HUES48 (cell line): ENCODE measurements at regions not wholly inside any gene's neighbourhood (a gene's known extent, or its start where the extent isn't known, plus 50 kb on each side); places are given as distances from the start of the nearest gene placed in this dataset.

Source experiments
- H3K27ac ChIP-seq: one replicate; pipeline ENCODE4 v1.7.0; 2013; ENCODE audit warnings: low read depth, low read length, inconsistent platforms
- H3K27me3 ChIP-seq: 2 replicates; pipeline ENCODE4 v1.6.1; 2013; ENCODE audit warnings: mild to moderate bottlenecking, low read length; ENCODE audit not compliant: control insufficient read depth, insufficient read depth
- H3K36me3 ChIP-seq: 2 replicates; pipeline ENCODE4 v1.6.1; 2013; ENCODE audit warnings: low read length; ENCODE audit not compliant: control insufficient read depth, insufficient read depth
- H3K4me1 ChIP-seq: 2 replicates; pipeline ENCODE4 v1.6.1; 2013; ENCODE audit warnings: mild to moderate bottlenecking, low read length; ENCODE audit not compliant: control insufficient read depth, insufficient read depth
- H3K4me3 ChIP-seq: 2 replicates; pipeline ENCODE4 v1.5.1; 2013; ENCODE audit warnings: mild to moderate bottlenecking, low read depth, low read length
- H3K9ac ChIP-seq: 2 replicates; pipeline ENCODE4 v1.6.1; 2013; ENCODE audit warnings: mild to moderate bottlenecking, low read depth, low read length, moderate library complexity
- H3K9me3 ChIP-seq: 2 replicates; pipeline ENCODE4 v1.6.1; 2013; ENCODE audit warnings: low read length; ENCODE audit not compliant: control insufficient read depth, insufficient read depth

GRCh38 chr10:44053391-44053790 is 331.5 kb downstream of the CXCL12 start:
- Histone ChIP-seq H3K27me3 (no peaks in the 10 kb centered on the region), H3K9ac (no peak overlapping the region), H3K27ac (no peak overlapping the region), H3K9me3 (no peaks in the 10 kb centered on the region), H3K4me3 (no peak overlapping the region), H3K4me1 (no peaks in the 10 kb centered on the region; the same call in 1 of the 2 replicates), H3K36me3 (no peaks in the 10 kb centered on the region)

- Histone ChIP-seq H3K9ac (no peak overlapping the region), H3K27ac (no peak overlapping the region), H3K36me3 (no peaks in the 10 kb centered on the region), H3K4me1 (no peaks in the 10 kb centered on the region), H3K9me3 (no peaks in the 10 kb centered on the region), H3K27me3 (no peaks in the 10 kb centered on the region), H3K4me3 (no peak overlapping the region)
Measured at GRCh38 chr10:44051584-44052385, 333.1 kb downstream of the CXCL12 start.

GRCh38 chr10:44051091-44051490 is 333.8 kb downstream of the CXCL12 start:
- Histone ChIP-seq H3K9me3 (no peaks in the 10 kb centered on the region), H3K36me3 (no peaks in the 10 kb centered on the region), H3K27ac (no peak overlapping the region), H3K27me3 (no peaks in the 10 kb centered on the region), H3K9ac (no peak overlapping the region), H3K4me3 (no peak overlapping the region), H3K4me1 (no peaks in the 10 kb centered on the region)

GRCh38 chr10:44049301-44050015 is 335.4 kb downstream of the CXCL12 start:
- Histone ChIP-seq H3K9me3 (no peaks in the 10 kb centered on the region), H3K9ac (no peak overlapping the region), H3K27ac (no peak overlapping the region), H3K36me3 (no peaks in the 10 kb centered on the region), H3K4me1 (no peaks in the 10 kb centered on the region), H3K4me3 (no peak overlapping the region), H3K27me3 (no peaks in the 10 kb centered on the region)

- Histone ChIP-seq H3K4me1 (no peaks in the 10 kb centered on the region), H3K9ac (no peak overlapping the region), H3K27ac (no peak overlapping the region), H3K4me3 (no peak overlapping the region), H3K9me3 (no peaks in the 10 kb centered on the region), H3K36me3 (no peaks in the 10 kb centered on the region), H3K27me3 (no peaks in the 10 kb centered on the region)
Measured at GRCh38 chr10:44047361-44047760, 337.5 kb downstream of the CXCL12 start.

GRCh38 chr10:44046605-44047004 is 338.3 kb downstream of the CXCL12 start:
- H3K27me3 ChIP-seq = no peaks in the 10 kb centered on the region
- H3K4me1 ChIP-seq = no peaks in the 10 kb centered on the region; the same call in 1 of the 2 replicates
- H3K27ac ChIP-seq = no peak overlapping the region

GRCh38 chr10:44045020-44045419 is 339.9 kb downstream of the CXCL12 start:
- no peak overlapping the region for H3K27ac ChIP-seq
- no peak overlapping the region for H3K4me3 ChIP-seq
- H3K27me3 ChIP-seq = no peaks in the 10 kb centered on the region
- H3K36me3 ChIP-seq = no peaks in the 10 kb centered on the region
- H3K9ac ChIP-seq = no peak overlapping the region
- no peaks in the 10 kb centered on the region; the same call in 1 of the 2 replicates for H3K9me3 ChIP-seq
- no peaks in the 10 kb centered on the region; the same call in 1 of the 2 replicates for H3K4me1 ChIP-seq

More at GRCh38 chr10:44046605-44047004, 338.3 kb downstream of the CXCL12 start:
- Histone ChIP-seq H3K9me3 (no peaks in the 10 kb centered on the region), H3K9ac (no peak overlapping the region), H3K4me3 (no peak overlapping the region), H3K36me3 (no peaks in the 10 kb centered on the region)

GRCh38 chr10:44044549-44044948 is 340.3 kb downstream of the CXCL12 start:
- H3K4me3 ChIP-seq = no peak overlapping the region
- H3K36me3 ChIP-seq = no peaks in the 10 kb centered on the region
- no peak overlapping the region for H3K9ac ChIP-seq
- H3K4me1 ChIP-seq = no peaks in the 10 kb centered on the region; the same call in 1 of the 2 replicates
- no peaks in the 10 kb centered on the region for H3K27me3 ChIP-seq
- H3K27ac ChIP-seq = no peak overlapping the region
- H3K9me3 ChIP-seq = no peaks in the 10 kb centered on the region; the same call in 1 of the 2 replicates

- Histone ChIP-seq H3K9ac (no peak overlapping the region), H3K27ac (no peak overlapping the region), H3K4me3 (no peak overlapping the region), H3K36me3 (no peaks in the 10 kb centered on the region), H3K9me3 (no peaks in the 10 kb centered on the region; the same call in 1 of the 2 replicates), H3K4me1 (no peaks in the 10 kb centered on the region; the same call in 1 of the 2 replicates), H3K27me3 (no peaks in the 10 kb centered on the region)
Measured at GRCh38 chr10:44043646-44044375, 341.1 kb downstream of the CXCL12 start.

GRCh38 chr10:44042926-44043602 is 341.8 kb downstream of the CXCL12 start:
- H3K9ac ChIP-seq = no peak overlapping the region
- H3K36me3 ChIP-seq = no peaks in the 10 kb centered on the region
- H3K4me1 ChIP-seq = no peaks in the 10 kb centered on the region; the same call in 1 of the 2 replicates
- H3K27me3 ChIP-seq = no peaks in the 10 kb centered on the region
- no peaks in the 10 kb centered on the region; the same call in 1 of the 2 replicates for H3K9me3 ChIP-seq
- no peak overlapping the region for H3K4me3 ChIP-seq
- no peak overlapping the region for H3K27ac ChIP-seq
